Putamen (tissue), 1 donor: ENCODE measurements at regions not wholly inside any gene's neighbourhood (a gene's known extent, or its start where the extent isn't known, plus 50 kb on each side); places are given as distances from the start of the nearest gene placed in this dataset.
"Not testable (repeated sequence)": the region's sequence is repeated elsewhere in the genome, so short reads cannot be mapped to it uniquely, and the experiment has no call there.

Experiments
- DNase-seq: peaks from one replicate; pipeline ENCODE4 v3.0.0-alpha.2; 2016; ENCODE audit warnings: low spot score

DNA sequence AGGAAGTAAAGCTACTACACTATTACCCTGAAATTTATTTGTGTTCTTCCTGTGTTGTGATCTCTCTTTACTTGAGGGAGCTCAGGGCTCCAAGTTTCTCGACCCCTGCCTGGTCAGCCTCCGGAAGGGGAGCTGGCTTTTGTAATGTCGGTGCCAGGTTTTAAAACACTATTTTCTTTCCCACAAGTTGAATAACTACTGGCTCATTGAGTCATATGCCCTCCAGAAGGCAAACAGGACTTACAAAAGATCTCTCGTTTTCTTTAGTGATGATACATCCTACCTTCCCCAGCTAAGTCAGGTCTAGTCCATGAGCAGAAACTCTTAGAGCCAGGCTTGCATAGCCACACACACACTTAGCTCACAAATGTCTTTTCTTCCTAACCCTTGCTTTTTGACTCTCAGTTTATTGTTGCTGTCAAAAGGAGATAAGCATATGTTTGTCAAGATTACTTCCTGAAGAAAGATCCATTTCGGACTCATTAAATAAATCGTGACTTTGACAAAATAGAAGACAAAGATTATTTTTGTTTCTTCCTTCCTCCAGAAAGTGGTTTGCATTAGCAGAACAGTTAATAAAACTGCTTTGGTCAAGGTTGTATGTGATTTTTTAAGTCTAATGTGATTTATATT, 209.8 kb upstream of the FLRT2 start:
- DNase-seq, result no peak

- no peak for DNase-seq
Measured at GRCh38 chr14:85325134-85326017, 204.6 kb upstream of the FLRT2 start.

DNA sequence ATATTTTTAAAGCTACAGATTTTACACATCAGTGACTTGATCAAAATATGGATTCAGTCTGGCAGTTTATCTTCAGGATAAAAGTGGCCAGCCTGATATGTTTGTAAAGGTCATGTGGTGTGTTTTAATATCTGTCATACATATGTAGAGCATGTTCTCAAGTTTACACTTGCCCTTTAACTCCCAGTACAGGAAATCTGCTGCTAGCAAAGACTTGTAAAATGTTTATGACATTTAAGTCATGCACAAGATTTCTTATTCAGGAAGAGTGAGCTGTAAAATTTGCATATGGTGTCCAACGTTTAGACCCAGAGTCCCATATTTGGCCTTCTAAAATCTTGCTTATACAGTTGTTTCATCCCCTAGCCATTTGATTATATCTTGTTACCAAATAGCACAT, 197.5 kb upstream of the FLRT2 start:
- no peak for DNase-seq

DNA sequence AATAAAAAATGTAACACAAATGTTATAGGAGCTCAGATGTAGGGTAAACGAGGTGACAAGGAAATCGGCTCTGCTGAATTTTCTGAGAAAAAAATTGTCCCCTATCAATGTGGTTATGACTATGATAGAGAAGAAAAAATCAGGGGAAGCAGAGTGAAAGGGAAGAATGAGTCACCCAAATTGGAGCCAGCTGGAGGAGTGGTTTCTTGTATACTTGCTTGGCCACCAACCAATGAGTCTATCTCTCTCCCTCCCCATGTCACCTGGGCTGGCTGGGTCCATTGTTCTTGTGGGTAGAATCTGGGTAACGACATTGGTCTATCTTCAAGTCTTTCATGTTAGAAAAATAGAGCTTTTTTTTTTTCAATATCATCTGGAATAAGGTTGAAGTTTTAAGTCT, 196.6 kb upstream of the FLRT2 start:
- DNase-seq, result no peak

GRCh38 chr14:85333841-85334240, 196.1 kb upstream of the FLRT2 start:
- DNase-seq, result no peak

DNA sequence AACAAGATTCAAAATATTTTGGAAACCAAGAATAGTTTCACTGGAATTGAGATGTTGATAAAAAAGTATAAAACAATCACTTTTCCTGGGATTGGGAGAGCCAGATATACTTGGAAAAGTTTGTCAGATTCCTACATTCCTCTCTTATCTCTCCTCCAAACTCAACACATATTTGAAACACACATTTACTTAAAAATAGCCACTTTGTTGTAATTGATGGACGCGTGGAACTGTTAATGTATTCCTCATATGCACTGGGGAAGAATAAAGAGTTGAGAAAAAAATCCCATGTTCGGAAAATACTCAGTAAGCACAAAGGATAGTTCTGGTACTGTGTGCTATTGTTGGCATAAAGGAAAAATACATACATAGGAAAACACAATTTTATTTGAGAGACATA, 195.6 kb upstream of the FLRT2 start:
- no peak for DNase-seq

- no peak for DNase-seq
Measured at GRCh38 chr14:85336257-85336656, 193.7 kb upstream of the FLRT2 start.

DNA sequence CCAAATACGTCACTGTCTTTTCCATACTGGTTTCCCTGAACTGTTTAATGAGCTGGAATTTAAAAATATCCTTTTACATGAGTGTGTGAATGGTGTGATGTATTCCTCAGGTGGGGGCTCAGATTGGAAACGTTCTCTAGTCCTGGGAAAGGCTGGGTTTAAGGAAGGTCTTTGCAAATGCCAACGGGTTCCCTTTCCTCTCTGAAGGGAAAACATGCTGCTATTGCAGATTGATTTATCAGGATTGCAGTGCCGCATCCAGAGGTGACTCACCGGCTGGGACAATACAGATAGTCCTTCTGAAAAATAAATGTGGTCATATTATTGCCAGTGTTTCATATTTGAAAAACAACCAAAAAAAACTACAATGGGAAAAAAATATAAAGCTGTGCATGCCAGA, 193.1 kb upstream of the FLRT2 start:
- DNase-seq, result no peak

DNA sequence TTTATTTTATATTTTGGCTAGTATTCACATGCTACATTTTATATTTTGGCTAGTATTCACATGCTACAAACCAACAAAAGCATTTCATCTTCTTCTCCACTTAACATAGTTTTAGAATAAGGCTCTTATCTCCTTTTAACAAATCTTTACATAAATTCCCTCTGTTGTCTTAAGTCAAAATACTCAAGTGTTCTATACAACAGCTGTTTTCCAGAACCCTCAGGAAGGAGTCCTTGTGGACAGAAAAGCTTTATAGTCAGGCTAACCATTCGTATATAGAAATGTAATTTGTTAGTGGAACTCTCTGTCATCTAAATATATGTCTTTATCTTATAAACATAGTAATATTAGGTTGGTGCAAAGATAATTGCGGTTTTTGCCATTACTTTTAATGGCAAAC, 191.0 kb upstream of the FLRT2 start:
- no peak for DNase-seq

GRCh38 chr14:85342858-85343607, 186.9 kb upstream of the FLRT2 start:
- no peak for DNase-seq

DNA sequence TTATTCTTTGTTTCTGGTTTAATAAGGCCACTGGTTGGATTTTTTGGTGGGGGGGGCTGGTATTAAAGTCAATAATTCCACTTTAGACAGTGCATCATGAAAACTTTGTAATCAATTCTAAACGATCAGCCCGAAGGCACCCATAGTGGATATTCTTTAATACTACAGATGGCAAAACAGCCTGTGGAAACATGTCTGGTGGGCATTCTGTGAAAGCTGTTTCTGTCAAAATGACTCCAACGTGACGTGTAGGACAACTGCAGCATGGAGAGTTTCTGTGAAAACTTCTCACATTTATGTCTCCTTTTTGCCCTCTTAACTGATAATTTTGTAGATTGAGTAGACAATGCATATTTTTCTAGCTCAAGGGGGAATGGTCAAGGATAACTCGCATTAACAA, 185.8 kb upstream of the FLRT2 start:
- DNase-seq, result no peak

DNA sequence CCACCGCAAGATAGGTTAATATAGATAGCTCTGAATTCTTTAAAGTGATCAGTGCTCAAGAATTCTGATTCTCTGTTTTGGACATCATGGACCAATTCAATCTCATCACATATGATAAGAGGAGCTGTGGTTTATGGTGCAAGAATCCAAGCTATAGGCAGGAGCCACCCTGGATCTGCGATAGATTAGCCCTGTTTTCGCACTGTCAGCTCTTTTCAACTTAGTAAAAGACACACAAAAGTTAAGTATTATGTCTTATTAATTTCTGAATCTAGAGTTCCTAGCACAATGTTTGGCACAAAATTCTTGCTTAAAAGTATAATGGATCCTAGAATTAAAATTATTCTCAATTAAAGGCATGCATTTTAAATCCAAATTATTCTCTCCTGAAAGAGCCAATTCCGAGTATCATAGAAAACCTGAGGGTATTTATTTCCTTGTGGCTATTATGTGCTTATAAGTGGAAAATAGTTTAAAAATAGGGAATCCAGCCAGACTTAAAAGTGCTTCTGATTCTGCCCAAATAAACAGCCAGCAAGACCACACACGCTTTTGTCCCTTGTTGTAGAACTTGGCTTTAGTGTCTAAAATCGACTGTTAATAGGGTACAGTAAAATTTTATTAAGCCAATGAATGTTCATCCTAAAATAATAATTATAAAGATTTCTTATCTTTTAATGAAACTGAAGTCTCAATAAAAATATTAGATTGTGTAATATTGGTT, 184.9 kb upstream of the FLRT2 start:
- DNase-seq, result no peak

DNA sequence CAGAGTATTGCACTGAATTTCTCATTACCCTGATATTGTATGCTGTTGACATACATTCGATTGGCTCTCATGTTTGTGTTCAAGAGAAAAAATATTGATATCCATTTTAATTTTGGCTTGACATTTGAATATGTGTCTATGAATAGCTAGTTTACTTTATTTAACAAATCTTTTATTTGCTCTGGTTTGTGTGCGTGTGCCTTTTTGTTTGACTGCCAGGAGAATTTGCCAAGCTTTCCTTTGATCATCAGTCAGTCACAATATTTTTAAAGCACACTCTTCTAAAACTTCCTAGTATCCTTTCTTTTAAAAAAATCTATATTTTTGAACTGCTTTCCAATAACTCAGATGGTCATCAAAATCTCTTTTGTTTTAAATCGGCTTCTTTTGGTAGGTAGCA, 179.3 kb upstream of the FLRT2 start:
- no peak for DNase-seq

DNA sequence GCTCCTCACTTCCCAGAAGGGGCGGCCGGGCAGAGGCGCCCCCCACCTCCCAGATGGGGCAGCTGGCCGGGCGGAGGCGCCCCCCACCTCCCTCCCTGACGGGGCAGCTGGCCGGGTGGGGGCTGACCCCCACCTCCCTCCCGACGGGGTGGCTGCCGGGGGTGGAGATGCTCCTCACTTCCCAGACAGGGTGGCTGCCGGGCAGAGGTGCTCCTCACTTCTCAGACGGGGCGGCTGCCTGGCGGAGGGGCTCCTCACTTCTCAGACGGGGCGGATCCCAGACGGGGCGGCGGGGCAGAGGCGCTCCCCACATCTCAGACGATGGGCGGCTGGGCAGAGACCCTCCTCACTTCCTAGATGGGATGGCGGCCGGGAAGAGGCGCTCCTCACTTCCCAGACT, 177.4 kb upstream of the FLRT2 start:
- DNase-seq, result not testable (repeated sequence)

DNA sequence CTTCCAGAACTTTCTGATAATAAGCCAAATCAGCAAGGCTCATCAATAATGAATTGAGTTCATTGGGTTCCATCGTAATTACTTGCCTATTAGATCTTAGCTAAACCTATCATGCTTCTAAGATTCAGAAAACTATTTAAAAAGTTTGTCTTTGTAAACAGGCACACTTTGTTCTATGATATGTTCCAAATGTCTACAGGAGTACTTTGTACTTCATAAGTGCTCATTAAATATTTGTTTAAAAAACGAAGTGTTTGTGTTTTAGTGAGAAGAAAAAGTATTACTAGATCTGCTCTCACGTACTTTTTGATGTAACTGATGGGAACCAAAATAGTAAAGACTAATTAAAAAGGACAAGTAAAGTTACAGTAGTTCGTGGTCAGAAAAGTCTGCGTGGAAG, 172.8 kb upstream of the FLRT2 start:
- no peak for DNase-seq

DNA sequence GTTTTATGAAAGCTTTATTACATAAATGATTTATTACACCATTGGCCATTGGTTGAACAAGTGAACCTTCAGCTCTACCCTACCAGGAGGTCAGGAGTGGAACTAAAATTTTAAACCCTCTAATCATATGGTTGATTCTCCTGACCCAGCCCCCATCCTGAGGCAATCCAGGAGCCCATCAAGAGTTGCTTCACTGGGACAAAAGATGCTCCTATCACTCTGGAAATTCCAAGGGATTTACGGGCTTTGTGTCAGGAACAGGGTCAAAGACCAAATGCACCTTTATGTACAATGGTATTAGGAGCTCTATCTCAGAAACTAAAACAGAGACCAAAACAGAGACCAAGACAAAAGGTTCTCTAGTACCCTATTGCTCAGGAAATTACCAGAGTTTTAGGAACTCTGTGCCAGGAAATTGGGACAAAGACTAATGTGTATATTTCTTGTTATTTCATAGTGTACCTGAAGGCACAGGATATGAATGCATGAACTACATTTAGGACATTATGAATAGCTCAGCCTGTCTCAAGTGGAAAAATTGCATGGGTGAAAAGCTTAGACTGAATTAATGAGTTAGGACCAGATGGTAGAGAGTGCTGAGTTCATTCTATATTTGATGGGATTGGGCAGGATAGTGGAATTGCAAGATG, 171.7 kb upstream of the FLRT2 start:
- DNase-seq, result no peak

GRCh38 chr14:85359505-85359904, 170.4 kb upstream of the FLRT2 start:
- DNase-seq, result no peak

GRCh38 chr14:85363358-85363757, 166.6 kb upstream of the FLRT2 start:
- no peak for DNase-seq

DNA sequence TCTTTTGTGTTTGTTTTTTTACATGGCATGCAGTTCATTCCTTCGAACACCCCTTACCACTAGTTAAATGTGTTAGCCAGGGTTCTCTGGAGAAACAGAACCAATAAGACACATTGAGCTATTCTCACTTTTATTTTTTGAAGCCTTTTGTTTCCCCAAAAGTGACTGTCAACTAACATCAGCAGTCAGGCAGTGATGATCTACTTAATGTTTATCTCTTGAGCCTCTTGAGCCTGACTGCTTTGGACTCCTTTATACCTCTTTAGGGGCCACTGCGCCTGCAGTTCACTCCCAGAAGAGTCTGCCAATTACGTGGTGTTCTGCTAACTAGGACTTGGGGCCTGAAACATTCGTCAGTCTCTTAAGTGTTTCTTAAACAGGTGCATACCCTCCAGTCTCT, 163.7 kb upstream of the FLRT2 start:
- no peak for DNase-seq

- DNase-seq, result no peak
Measured at GRCh38 chr14:85380881-85381280, 149.1 kb upstream of the FLRT2 start.

GRCh38 chr14:85382341-85382740, 147.6 kb upstream of the FLRT2 start:
- no peak for DNase-seq

GRCh38 chr14:85387181-85387580, 142.8 kb upstream of the FLRT2 start:
- DNase-seq, result no peak
